Esophagus squamous epithelium (tissue), 4 donors: ENCODE measurements at regions not wholly inside any gene's neighbourhood (a gene's known extent, or its start where the extent isn't known, plus 50 kb on each side); places are given as distances from the start of the nearest gene placed in this dataset.
"Not testable (repeated sequence)": the region's sequence is repeated elsewhere in the genome, so short reads cannot be mapped to it uniquely, and the experiment has no call there.

ENCODE experiments used
- POLR2A ChIP-seq, 4 donors: fragments of 450-650 bp; IDR thresholded peaks; one replicate each; pipeline ENCODE4 v1.6.1; 2017; ENCODE audit warnings: antibody characterized with exemption in 4 of 4, mild to moderate bottlenecking in 4 of 4, moderate library complexity in 3 of 4
- TF ChIP-seq, protein P1 (sequence below), 6 experiments: fragments of 450-650 bp in 4 of 6; fragments of 200-600 bp in 2 of 6; sonication (generic) in 2 of 6; IDR thresholded peaks; one replicate each; pipeline ENCODE4 v1.5.1; 2016 to 2019; ENCODE audit warnings: antibody characterized with exemption in 6 of 6, mild to moderate bottlenecking in 4 of 6, moderate library complexity in 4 of 6

- TF ChIP-seq, protein P1, sequence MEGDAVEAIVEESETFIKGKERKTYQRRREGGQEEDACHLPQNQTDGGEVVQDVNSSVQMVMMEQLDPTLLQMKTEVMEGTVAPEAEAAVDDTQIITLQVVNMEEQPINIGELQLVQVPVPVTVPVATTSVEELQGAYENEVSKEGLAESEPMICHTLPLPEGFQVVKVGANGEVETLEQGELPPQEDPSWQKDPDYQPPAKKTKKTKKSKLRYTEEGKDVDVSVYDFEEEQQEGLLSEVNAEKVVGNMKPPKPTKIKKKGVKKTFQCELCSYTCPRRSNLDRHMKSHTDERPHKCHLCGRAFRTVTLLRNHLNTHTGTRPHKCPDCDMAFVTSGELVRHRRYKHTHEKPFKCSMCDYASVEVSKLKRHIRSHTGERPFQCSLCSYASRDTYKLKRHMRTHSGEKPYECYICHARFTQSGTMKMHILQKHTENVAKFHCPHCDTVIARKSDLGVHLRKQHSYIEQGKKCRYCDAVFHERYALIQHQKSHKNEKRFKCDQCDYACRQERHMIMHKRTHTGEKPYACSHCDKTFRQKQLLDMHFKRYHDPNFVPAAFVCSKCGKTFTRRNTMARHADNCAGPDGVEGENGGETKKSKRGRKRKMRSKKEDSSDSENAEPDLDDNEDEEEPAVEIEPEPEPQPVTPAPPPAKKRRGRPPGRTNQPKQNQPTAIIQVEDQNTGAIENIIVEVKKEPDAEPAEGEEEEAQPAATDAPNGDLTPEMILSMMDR (IDR thresholded peaks at IDR 0.05) = not testable (repeated sequence)
- TF ChIP-seq POLR2A (IDR thresholded peaks at IDR 0.05) = not testable (repeated sequence)
These were observed 159.7 kb upstream of the SH3BP4 start for GRCh38 chr2:234792096-234792495.
